Body of pancreas (tissue), 4 donors: ENCODE measurements at regions not wholly inside any gene's neighbourhood (a gene's known extent, or its start where the extent isn't known, plus 50 kb on each side); places are given as distances from the start of the nearest gene placed in this dataset.

Experiments
- ATAC-seq: fragments of 150-250 bp; one replicate; pipeline ENCODE4 v1.9.1; 2016
- DNase-seq, 4 donors: peaks; one replicate each; pipeline ENCODE4 v3.0.0-alpha.2; 2019
- H3K27ac ChIP-seq, 4 donors: fragments of 200-600 bp; sonication (generic); 1 replicate in 3 of 4; 2 replicates in 1 of 4; pipeline versions ENCODE4 v1.5.1 to v1.6.1; 2016 to 2019; ENCODE audit warnings: mild to moderate bottlenecking in 1 of 4, mixed read lengths in 1 of 4, moderate library complexity in 1 of 4
- H3K27me3 ChIP-seq, 2 donors: fragments of 200-600 bp; sonication (generic); one replicate each; pipeline ENCODE4 v1.6.0; 2016; ENCODE audit warnings: mild to moderate bottlenecking in 1 of 2
- H3K36me3 ChIP-seq, 2 donors: fragments of 200-600 bp; sonication (generic); replicated peaks in 1 of 2; 2 replicates each; pipeline ENCODE4 v1.5.1; 2016; ENCODE audit warnings: low read depth in 2 of 2; ENCODE audit not compliant: insufficient read depth in 1 of 2
- H3K4me1 ChIP-seq: fragments of 200-600 bp; sonication (generic); one replicate; pipeline ENCODE4 v1.6.0; 2016
- H3K4me3 ChIP-seq, 2 donors: fragments of 200-600 bp; sonication (generic); 1 replicate in 1 of 2; 2 replicates in 1 of 2; pipeline ENCODE4 v1.5.1; 2016 to 2019
- H3K9me3 ChIP-seq, 3 donors: fragments of 200-600 bp; sonication (generic); 1 replicate in 2 of 3; 2 replicates in 1 of 3; pipeline ENCODE4 v1.5.1; 2016
- CTCF ChIP-seq, 7 experiments: fragments of 450-650 bp in 4 of 7; fragments of 200-600 bp in 3 of 7; sonication (generic) in 3 of 7; IDR thresholded peaks; one replicate each; pipeline ENCODE4 v1.5.1; 2016 to 2019; ENCODE audit warnings: antibody characterized with exemption in 7 of 7
- POLR2A ChIP-seq, 3 donors: fragments of 450-650 bp; IDR thresholded peaks; one replicate each; pipeline ENCODE4 v1.6.1; 2016; ENCODE audit warnings: antibody characterized with exemption in 3 of 3, mild to moderate bottlenecking in 2 of 3
- WGBS, 2 donors: methylation state at CpG; one replicate each; pipeline ENCODE4 v1.1.5; 2017; 5-methylcytosine and 5-hydroxymethylcytosine counted together
- intact Hi-C: fragments of 100-400 bp; cut with DNase I; formaldehyde crosslinking; loops from one replicate; pipeline ENCODE4 v1.15.1; 2023

GRCh38 chr6:11294228-11294627 lies 61.8 kb upstream of the NEDD9 start:
- Histone ChIP-seq H3K4me3 (no peak overlapping the region), H3K4me1 (peaks cover 6% of the 10 kb centered on the region), H3K36me3 (no peaks in the 10 kb centered on the region), H3K27me3 (no peaks in the 10 kb centered on the region), H3K9me3 (no peaks in the 10 kb centered on the region), H3K27ac (no peak overlapping the region)
- intact Hi-C loops = no loop called here
- WGBS, 2 donors = 78 to 89% methylated on average over 3 of the region's 3 CpGs
- DNase-seq (no peak), ATAC-seq (no peak)
- no peak for TF ChIP-seq CTCF (IDR thresholded peaks at IDR 0.05)
- TF ChIP-seq POLR2A (IDR thresholded peaks at IDR 0.05) = no peak

- Histone ChIP-seq H3K27ac (no peak overlapping the region), H3K4me3 (no peak overlapping the region), H3K36me3 (no peaks in the 10 kb centered on the region), H3K27me3 (no peaks in the 10 kb centered on the region), H3K9me3 (no peaks in the 10 kb centered on the region), H3K4me1 (no peaks in the 10 kb centered on the region)
- intact Hi-C loops = no loop called here
- TF ChIP-seq POLR2A (IDR thresholded peaks at IDR 0.05) (no peak), CTCF (IDR thresholded peaks at IDR 0.05) (no peak)
- ATAC-seq (no peak), DNase-seq (no peak)
Measured at GRCh38 chr6:11292594-11293236, 60.2 kb upstream of the NEDD9 start.

- intact Hi-C loops = no loop called here
- Histone ChIP-seq H3K4me3 (no peak overlapping the region), H3K36me3 (no peaks in the 10 kb centered on the region)
Measured at GRCh38 chr6:11292091-11292490, 59.6 kb upstream of the NEDD9 start.

GRCh38 chr6:11291582-11291981 lies 59.1 kb upstream of the NEDD9 start:
- intact Hi-C loops = no loop called here
- Histone ChIP-seq H3K9me3 (no peaks in the 10 kb centered on the region), H3K36me3 (no peaks in the 10 kb centered on the region), H3K4me1 (no peaks in the 10 kb centered on the region), H3K27ac (no peak overlapping the region), H3K27me3 (no peaks in the 10 kb centered on the region), H3K4me3 (no peak overlapping the region)
- 69 to 76% methylated on average over 4 of the region's 4 CpGs for WGBS, 2 donors
- TF ChIP-seq POLR2A (IDR thresholded peaks at IDR 0.05) (no peak), CTCF (IDR thresholded peaks at IDR 0.05) (no peak)
- DNase-seq (no peak), ATAC-seq (no peak)

More at GRCh38 chr6:11292091-11292490, 59.6 kb upstream of the NEDD9 start:
- Histone ChIP-seq H3K27ac (no peak overlapping the region), H3K27me3 (no peaks in the 10 kb centered on the region), H3K4me1 (no peaks in the 10 kb centered on the region), H3K9me3 (no peaks in the 10 kb centered on the region)
- WGBS, 2 donors = 80 to 87% methylated on average over 4 of the region's 4 CpGs
- ATAC-seq (no peak), DNase-seq (no peak)
- TF ChIP-seq CTCF (IDR thresholded peaks at IDR 0.05) (no peak), POLR2A (IDR thresholded peaks at IDR 0.05) (no peak)

GRCh38 chr6:11290027-11290426 lies 57.6 kb upstream of the NEDD9 start:
- Histone ChIP-seq H3K27ac (no peak overlapping the region), H3K27me3 (no peaks in the 10 kb centered on the region), H3K9me3 (no peaks in the 10 kb centered on the region), H3K4me1 (no peaks in the 10 kb centered on the region), H3K4me3 (no peak overlapping the region), H3K36me3 (no peaks in the 10 kb centered on the region)
- 62 to 77% methylated on average over 8 of the region's 8 CpGs for WGBS, 2 donors
- intact Hi-C loops = no loop called here
- TF ChIP-seq CTCF (IDR thresholded peaks at IDR 0.05) (no peak), POLR2A (IDR thresholded peaks at IDR 0.05) (no peak)
- ATAC-seq (no peak), DNase-seq (no peak)
